Liver (tissue), 8 donors: ENCODE measurements at regions not wholly inside any gene's neighbourhood (a gene's known extent, or its start where the extent isn't known, plus 50 kb on each side); places are given as distances from the start of the nearest gene placed in this dataset.

ENCODE experiments used
- DNase-seq: peaks from one replicate; pipeline ENCODE4 v3.0.0-alpha.2; 2017; ENCODE audit warnings: low spot score
- H3K27ac ChIP-seq, 2 donors: one replicate each; pipeline ENCODE4 v1.7.0; 2013; ENCODE audit warnings: inconsistent platforms in 2 of 2, low read length in 2 of 2, control low read depth in 1 of 2, low read depth in 1 of 2, mild to moderate bottlenecking in 1 of 2
- H3K27me3 ChIP-seq, 4 donors: one replicate each; pipeline versions ENCODE4 v1.6.1 to v1.7.0; 2013; ENCODE audit warnings: low read length in 3 of 4, inconsistent platforms in 1 of 4, mild to moderate bottlenecking in 1 of 4, moderate library complexity in 1 of 4; ENCODE audit not compliant: control insufficient read depth in 4 of 4, insufficient read depth in 4 of 4
- H3K36me3 ChIP-seq, 4 donors: one replicate each; pipeline versions ENCODE4 v1.6.1 to v1.7.0; 2013; ENCODE audit warnings: low read length in 3 of 4, mild to moderate bottlenecking in 3 of 4, low read depth in 1 of 4, moderate library complexity in 1 of 4; ENCODE audit not compliant: control insufficient read depth in 4 of 4, insufficient read depth in 3 of 4
- H3K4me1 ChIP-seq, 4 donors: one replicate each; pipeline versions ENCODE4 v1.6.1 to v1.7.0; 2013; ENCODE audit warnings: low read length in 3 of 4, mild to moderate bottlenecking in 3 of 4, moderate library complexity in 1 of 4; ENCODE audit not compliant: control insufficient read depth in 4 of 4, insufficient read depth in 4 of 4
- H3K4me3 ChIP-seq, 3 donors: one replicate each; pipeline versions ENCODE4 v1.6.1 to v1.7.0; 2013; ENCODE audit warnings: low read length in 3 of 3, control low read depth in 1 of 3, low read depth in 1 of 3, mild to moderate bottlenecking in 1 of 3
- H3K9ac ChIP-seq, 2 donors: one replicate each; pipeline ENCODE4 v1.7.0; 2013; ENCODE audit warnings: low read length in 2 of 2, mild to moderate bottlenecking in 2 of 2, moderate library complexity in 2 of 2, control low read depth in 1 of 2, low read depth in 1 of 2
- H3K9me3 ChIP-seq, 4 donors: one replicate each; pipeline versions ENCODE4 v1.6.1 to v1.7.0; 2013; ENCODE audit warnings: low read length in 3 of 4; ENCODE audit not compliant: control insufficient read depth in 4 of 4
- EGR1 ChIP-seq, 2 donors: IDR thresholded peaks; 2 replicates each; pipeline ENCODE4 v1.6.1; 2016 to 2018; ENCODE audit warnings: antibody characterized with exemption in 2 of 2, low read depth in 2 of 2
- FOXA1 ChIP-seq: IDR thresholded peaks from 2 replicates; pipeline ENCODE4 v1.6.1; 2016; ENCODE audit warnings: antibody characterized with exemption
- FOXA2 ChIP-seq: IDR thresholded peaks from 2 replicates; pipeline ENCODE4 v1.6.1; 2016; ENCODE audit warnings: antibody characterized with exemption
- GABPA ChIP-seq, 2 donors: IDR thresholded peaks in 1 of 2; conservative IDR thresholded peaks in 1 of 2; 2 replicates each; pipeline ENCODE4 v1.6.1; 2016; ENCODE audit warnings: antibody characterized with exemption in 2 of 2, mild to moderate bottlenecking in 1 of 2, moderate library complexity in 1 of 2
- HNF4A ChIP-seq, 2 donors: conservative IDR thresholded peaks; 2 replicates each; pipeline ENCODE4 v1.6.1; 2016; ENCODE audit warnings: antibody characterized with exemption in 2 of 2, mild to moderate bottlenecking in 2 of 2
- HNF4G ChIP-seq: IDR thresholded peaks from 2 replicates; pipeline ENCODE4 v1.6.1; 2016; ENCODE audit warnings: antibody characterized with exemption
- JUND ChIP-seq, 2 donors: IDR thresholded peaks; 2 replicates each; pipeline ENCODE4 v1.6.1; 2016; ENCODE audit warnings: antibody characterized with exemption in 2 of 2
- NR2F2 ChIP-seq: IDR thresholded peaks from 2 replicates; pipeline ENCODE4 v1.6.1; 2016; ENCODE audit warnings: antibody characterized with exemption
- RAD21 ChIP-seq, 2 donors: IDR thresholded peaks; 2 replicates each; pipeline ENCODE4 v1.6.1; 2016; ENCODE audit warnings: antibody characterized with exemption in 2 of 2, mild to moderate bottlenecking in 2 of 2
- RXRA ChIP-seq, 2 donors: IDR thresholded peaks; 2 replicates each; pipeline ENCODE4 v1.6.1; 2017 to 2018; ENCODE audit warnings: antibody characterized with exemption in 2 of 2, mild to moderate bottlenecking in 1 of 2
- SP1 ChIP-seq: IDR thresholded peaks from 2 replicates; pipeline ENCODE4 v1.6.1; 2018; ENCODE audit warnings: antibody characterized with exemption, mild to moderate bottlenecking
- TAF1 ChIP-seq: conservative IDR thresholded peaks from 2 replicates; pipeline ENCODE4 v1.6.1; 2016; ENCODE audit warnings: antibody characterized with exemption, mild to moderate bottlenecking
- YY1 ChIP-seq: IDR thresholded peaks from 2 replicates; pipeline ENCODE4 v1.6.1; 2016; ENCODE audit warnings: antibody characterized with exemption, mild to moderate bottlenecking
- WGBS: extraction: QIAGEN DNeasy Blood & Tissue Kit; methylation state at CpG from one replicate; pipeline ENCODE4 v1.1.7; 2013; 5-methylcytosine and 5-hydroxymethylcytosine counted together
- TF ChIP-seq, protein P1 (sequence below): fragments of 150-350 bp; IDR thresholded peaks from 2 replicates; pipeline ENCODE4 v1.5.1; 2017; ENCODE audit warnings: improper control_type of control experiment, low read depth, low read length; ENCODE audit not compliant: missing input control
- TF ChIP-seq, protein P2 (sequence below): IDR thresholded peaks from 2 replicates; pipeline ENCODE4 v1.6.1; 2016; ENCODE audit warnings: antibody characterized with exemption
- TF ChIP-seq, protein P3 (sequence below): IDR thresholded peaks from 2 replicates; pipeline ENCODE4 v1.6.1; 2016; ENCODE audit warnings: antibody characterized with exemption, mild to moderate bottlenecking
- TF ChIP-seq, protein P4 (sequence below): IDR thresholded peaks from 2 replicates; pipeline ENCODE4 v1.6.1; 2016; ENCODE audit warnings: antibody characterized with exemption
- TF ChIP-seq, protein P5 (sequence below): IDR thresholded peaks from 2 replicates; pipeline ENCODE4 v1.6.1; 2016; ENCODE audit warnings: antibody characterized with exemption
- donor health status: healthy.
- donor health status: healthy.
- donor health status: healthy.
- donor health status: healthy.
- donor health status: healthy.

DNA sequence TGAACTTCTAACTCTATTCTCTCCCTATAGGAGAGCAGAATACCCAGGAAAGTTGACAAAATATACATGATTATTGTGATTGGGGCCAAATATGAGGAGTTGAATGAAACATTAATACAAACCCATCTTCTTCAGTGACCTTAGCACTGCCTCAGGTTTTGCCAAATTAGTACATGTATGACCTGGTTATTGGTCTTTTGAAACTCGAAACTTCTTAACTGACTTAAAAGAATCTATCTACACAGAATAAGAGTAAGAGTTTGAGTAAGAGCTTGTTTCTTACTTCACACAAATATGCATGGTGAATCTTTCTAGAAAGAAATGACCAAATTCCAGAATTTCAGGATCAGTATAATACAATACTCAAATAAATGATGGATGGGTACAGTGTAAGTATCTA lies 213.0 kb upstream of the GK2 start:
- Histone ChIP-seq H3K9ac (no peak overlapping the region), H3K27me3 (peaks cover 0 to 3% (median 0%) of the 10 kb centered on the region in 4 donors), H3K27ac (no peak overlapping the region), H3K36me3 (no peaks in the 10 kb centered on the region), H3K4me3 (no peak overlapping the region), H3K9me3 (no peaks in the 10 kb centered on the region), H3K4me1 (no peaks in the 10 kb centered on the region)
- TF ChIP-seq, protein P1, sequence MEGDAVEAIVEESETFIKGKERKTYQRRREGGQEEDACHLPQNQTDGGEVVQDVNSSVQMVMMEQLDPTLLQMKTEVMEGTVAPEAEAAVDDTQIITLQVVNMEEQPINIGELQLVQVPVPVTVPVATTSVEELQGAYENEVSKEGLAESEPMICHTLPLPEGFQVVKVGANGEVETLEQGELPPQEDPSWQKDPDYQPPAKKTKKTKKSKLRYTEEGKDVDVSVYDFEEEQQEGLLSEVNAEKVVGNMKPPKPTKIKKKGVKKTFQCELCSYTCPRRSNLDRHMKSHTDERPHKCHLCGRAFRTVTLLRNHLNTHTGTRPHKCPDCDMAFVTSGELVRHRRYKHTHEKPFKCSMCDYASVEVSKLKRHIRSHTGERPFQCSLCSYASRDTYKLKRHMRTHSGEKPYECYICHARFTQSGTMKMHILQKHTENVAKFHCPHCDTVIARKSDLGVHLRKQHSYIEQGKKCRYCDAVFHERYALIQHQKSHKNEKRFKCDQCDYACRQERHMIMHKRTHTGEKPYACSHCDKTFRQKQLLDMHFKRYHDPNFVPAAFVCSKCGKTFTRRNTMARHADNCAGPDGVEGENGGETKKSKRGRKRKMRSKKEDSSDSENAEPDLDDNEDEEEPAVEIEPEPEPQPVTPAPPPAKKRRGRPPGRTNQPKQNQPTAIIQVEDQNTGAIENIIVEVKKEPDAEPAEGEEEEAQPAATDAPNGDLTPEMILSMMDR, result no peak
- TF ChIP-seq RAD21 (IDR thresholded peaks at IDR 0.05) (no peak), JUND (IDR thresholded peaks at IDR 0.05) (no peak), YY1 (no peak), SP1 (no peak), TAF1 (no peak), GABPA (IDR thresholded peaks at IDR 0.05 in 1 of 2, conservative IDR thresholded peaks at IDR 0.05 in 1 of 2) (no peak), FOXA1 (no peak), FOXA2 (no peak), HNF4A (conservative IDR thresholded peaks at IDR 0.05) (no peak), HNF4G (no peak), NR2F2 (no peak), EGR1 (IDR thresholded peaks at IDR 0.05; ENCODE audit: low read depth in 2 of 2) (no peak)
- TF ChIP-seq, protein P2, sequence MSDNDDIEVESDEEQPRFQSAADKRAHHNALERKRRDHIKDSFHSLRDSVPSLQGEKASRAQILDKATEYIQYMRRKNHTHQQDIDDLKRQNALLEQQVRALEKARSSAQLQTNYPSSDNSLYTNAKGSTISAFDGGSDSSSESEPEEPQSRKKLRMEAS, result no peak
- TF ChIP-seq, protein P3, sequence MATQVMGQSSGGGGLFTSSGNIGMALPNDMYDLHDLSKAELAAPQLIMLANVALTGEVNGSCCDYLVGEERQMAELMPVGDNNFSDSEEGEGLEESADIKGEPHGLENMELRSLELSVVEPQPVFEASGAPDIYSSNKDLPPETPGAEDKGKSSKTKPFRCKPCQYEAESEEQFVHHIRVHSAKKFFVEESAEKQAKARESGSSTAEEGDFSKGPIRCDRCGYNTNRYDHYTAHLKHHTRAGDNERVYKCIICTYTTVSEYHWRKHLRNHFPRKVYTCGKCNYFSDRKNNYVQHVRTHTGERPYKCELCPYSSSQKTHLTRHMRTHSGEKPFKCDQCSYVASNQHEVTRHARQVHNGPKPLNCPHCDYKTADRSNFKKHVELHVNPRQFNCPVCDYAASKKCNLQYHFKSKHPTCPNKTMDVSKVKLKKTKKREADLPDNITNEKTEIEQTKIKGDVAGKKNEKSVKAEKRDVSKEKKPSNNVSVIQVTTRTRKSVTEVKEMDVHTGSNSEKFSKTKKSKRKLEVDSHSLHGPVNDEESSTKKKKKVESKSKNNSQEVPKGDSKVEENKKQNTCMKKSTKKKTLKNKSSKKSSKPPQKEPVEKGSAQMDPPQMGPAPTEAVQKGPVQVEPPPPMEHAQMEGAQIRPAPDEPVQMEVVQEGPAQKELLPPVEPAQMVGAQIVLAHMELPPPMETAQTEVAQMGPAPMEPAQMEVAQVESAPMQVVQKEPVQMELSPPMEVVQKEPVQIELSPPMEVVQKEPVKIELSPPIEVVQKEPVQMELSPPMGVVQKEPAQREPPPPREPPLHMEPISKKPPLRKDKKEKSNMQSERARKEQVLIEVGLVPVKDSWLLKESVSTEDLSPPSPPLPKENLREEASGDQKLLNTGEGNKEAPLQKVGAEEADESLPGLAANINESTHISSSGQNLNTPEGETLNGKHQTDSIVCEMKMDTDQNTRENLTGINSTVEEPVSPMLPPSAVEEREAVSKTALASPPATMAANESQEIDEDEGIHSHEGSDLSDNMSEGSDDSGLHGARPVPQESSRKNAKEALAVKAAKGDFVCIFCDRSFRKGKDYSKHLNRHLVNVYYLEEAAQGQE, result no peak
- TF ChIP-seq, protein P4, sequence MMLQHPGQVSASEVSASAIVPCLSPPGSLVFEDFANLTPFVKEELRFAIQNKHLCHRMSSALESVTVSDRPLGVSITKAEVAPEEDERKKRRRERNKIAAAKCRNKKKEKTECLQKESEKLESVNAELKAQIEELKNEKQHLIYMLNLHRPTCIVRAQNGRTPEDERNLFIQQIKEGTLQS, result no peak
- TF ChIP-seq, protein P5, sequence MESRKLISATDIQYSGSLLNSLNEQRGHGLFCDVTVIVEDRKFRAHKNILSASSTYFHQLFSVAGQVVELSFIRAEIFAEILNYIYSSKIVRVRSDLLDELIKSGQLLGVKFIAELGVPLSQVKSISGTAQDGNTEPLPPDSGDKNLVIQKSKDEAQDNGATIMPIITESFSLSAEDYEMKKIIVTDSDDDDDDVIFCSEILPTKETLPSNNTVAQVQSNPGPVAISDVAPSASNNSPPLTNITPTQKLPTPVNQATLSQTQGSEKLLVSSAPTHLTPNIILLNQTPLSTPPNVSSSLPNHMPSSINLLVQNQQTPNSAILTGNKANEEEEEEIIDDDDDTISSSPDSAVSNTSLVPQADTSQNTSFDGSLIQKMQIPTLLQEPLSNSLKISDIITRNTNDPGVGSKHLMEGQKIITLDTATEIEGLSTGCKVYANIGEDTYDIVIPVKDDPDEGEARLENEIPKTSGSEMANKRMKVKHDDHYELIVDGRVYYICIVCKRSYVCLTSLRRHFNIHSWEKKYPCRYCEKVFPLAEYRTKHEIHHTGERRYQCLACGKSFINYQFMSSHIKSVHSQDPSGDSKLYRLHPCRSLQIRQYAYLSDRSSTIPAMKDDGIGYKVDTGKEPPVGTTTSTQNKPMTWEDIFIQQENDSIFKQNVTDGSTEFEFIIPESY, result no peak
- WGBS, result 64% methylated on average over 1 of the region's 1 CpG
- no peak for DNase-seq

DNA sequence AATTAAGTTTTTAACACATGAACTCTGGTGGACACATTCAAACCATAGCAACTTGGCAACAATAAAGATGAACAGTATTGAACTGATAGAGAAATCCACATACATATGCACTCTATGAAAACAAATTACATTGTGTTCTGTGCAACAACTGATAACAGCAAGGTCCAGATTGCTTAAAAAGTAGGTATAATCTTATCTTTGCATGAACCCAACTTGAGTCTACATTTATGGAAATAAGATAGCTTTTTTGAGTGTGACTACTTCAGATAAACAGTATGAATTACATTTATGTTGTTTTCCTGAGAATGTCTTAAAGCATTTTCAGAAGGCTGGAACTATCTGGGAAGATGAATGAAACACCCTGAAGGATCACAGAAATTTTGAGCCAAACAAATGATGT lies 212.6 kb upstream of the GK2 start:
- DNase-seq, result no peak
- Histone ChIP-seq H3K36me3 (no peaks in the 10 kb centered on the region), H3K4me3 (no peak overlapping the region), H3K27me3 (peaks cover 0 to 3% (median 0%) of the 10 kb centered on the region in 4 donors), H3K27ac (no peak overlapping the region), H3K9ac (no peak overlapping the region), H3K4me1 (no peaks in the 10 kb centered on the region), H3K9me3 (no peaks in the 10 kb centered on the region)
- no peak for TF ChIP-seq SP1
- no peak for TF ChIP-seq FOXA2
- TF ChIP-seq JUND (IDR thresholded peaks at IDR 0.05), result no peak
- TF ChIP-seq TAF1, result no peak
- TF ChIP-seq RXRA (IDR thresholded peaks at IDR 0.05), result no peak
- TF ChIP-seq, protein P3, result no peak
- TF ChIP-seq RAD21 (IDR thresholded peaks at IDR 0.05), result no peak
- no peak for TF ChIP-seq YY1
- TF ChIP-seq, protein P1, result no peak
- TF ChIP-seq, protein P4, result no peak
- no peak for TF ChIP-seq EGR1 (IDR thresholded peaks at IDR 0.05; ENCODE audit: low read depth in 2 of 2)
- TF ChIP-seq GABPA (IDR thresholded peaks at IDR 0.05 in 1 of 2, conservative IDR thresholded peaks at IDR 0.05 in 1 of 2), result no peak
